GM19438 (cell line): ENCODE measurements at regions not wholly inside any gene's neighbourhood (a gene's known extent, or its start where the extent isn't known, plus 50 kb on each side); places are given as distances from the start of the nearest gene placed in this dataset.

Source experiments
- ATAC-seq: cut with Tn5 transposase; IDR thresholded peaks from one replicate; pipeline ENCODE4 v1.9.1; 2021; ENCODE audit warnings: low read depth; ENCODE audit not compliant: unreplicated experiment

DNA sequence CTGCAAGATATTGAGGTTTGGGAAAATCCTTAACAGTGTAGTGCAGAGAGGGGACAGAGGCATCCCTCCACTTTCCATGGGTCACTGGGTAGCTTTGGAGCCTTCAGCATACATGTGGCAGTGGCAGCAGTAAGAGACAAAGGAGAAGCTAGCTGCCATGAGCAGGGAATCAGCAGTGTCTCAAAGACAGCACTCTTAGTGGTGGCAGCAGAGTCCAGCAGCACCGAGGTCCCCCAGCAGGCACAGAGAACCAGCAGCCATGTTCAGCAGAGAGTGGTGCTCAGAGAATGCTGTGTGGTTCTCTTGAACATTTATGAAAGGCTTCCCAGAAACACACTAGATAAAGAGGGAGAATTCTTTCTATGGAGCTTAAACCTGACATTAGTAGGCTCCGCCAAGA lies 308.5 kb downstream of the CENPC start:
- no peak for ATAC-seq

DNA sequence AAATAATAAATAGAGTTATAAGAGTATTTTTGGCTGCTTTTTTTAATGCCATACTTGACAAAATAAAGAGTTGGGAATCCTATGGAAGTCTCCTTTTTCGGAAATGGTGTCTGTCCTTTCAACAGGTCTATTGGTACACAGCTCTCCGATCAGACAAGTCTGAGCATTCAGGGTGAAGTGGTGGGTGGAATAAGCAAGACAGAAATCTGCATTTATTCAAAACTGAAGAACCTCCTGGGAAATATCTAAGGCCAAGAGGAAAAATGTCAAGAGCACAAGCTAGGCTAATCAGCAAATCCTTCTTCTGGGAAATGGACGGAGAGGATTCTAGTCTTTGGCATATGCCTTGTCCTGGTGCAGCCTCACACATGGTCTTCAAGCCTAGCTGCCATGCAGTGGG lies 309.0 kb downstream of the CENPC start:
- no peak for ATAC-seq

- ATAC-seq, result no peak
Observed at GRCh38 chr4:67234296-67234695, 311.0 kb downstream of the CENPC start.

- ATAC-seq, result no peak
Observed at GRCh38 chr4:67229148-67229547, 316.2 kb downstream of the CENPC start.

DNA sequence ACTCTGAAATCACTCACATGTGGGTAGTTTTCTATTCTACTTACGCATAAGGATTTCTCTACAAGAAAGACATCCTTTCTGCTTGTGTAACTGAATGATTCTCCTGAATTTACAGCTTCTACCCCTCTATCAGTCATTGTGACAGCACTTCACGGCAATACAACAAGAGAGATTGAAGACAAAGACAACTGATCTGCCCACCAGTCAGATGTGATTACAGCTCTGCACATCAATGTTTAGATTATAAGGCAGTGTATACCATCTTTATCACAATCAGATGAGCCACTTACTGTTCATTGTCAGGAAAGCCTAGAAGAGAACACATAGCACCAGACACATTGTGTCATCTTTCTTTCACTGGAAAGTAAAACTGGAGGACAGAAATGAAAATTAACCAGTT lies 324.4 kb downstream of the CENPC start:
- ATAC-seq, result no peak

GRCh38 chr4:67218883-67219282 lies 326.4 kb downstream of the CENPC start:
- no peak for ATAC-seq

- ATAC-seq, result no peak
Observed at GRCh38 chr4:67207941-67208441, 337.3 kb downstream of the CENPC start.

DNA sequence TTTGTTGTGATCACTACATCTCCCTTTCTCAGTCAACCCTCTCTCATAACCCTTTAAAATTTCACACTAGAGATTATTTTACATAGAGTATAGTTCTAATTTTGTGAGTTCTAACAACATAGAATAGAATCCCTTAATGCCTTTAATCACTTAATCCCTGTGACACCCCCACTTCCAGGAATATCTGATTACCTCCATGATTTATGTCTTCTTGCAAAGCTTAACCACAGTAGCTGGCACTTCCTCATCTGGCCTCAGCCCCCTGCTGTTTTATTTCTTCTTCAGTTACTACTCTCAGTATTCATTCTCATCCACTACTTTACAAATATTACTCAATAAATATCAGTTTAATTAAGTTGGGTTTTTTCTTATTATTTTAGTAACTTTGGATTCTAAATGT lies 340.9 kb downstream of the CENPC start:
- ATAC-seq, result no peak

GRCh38 chr4:67201334-67201733 lies 344.0 kb downstream of the CENPC start:
- ATAC-seq, result no peak

- ATAC-seq, result no peak
Observed at GRCh38 chr4:67198727-67199126, 346.6 kb downstream of the CENPC start.

GRCh38 chr4:67167849-67168248 lies 377.5 kb downstream of the CENPC start:
- no peak for ATAC-seq

- ATAC-seq, result no peak
Observed at GRCh38 chr4:67162690-67163089, 382.6 kb downstream of the CENPC start.

- no peak for ATAC-seq
Observed at GRCh38 chr4:67161311-67161710, 384.0 kb downstream of the CENPC start.

DNA sequence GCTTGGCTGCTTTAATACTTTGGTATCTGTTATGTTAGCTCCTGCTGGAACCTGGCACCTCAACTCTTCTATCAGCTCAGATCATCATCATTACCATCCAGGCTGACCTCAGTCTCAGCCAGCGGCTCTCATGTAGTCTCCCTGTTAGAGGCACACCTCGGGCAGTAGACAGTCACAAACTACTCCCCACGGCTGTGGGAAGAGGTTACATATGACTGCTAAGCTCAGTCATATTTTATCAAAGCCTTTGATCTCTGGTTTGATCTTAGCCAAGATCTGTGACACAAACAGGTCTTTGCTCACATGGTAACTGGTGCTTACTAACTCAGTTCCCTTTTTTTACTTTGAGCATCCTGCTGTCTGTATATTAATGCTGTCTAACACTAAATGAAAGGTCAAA lies 384.9 kb downstream of the CENPC start:
- ATAC-seq, result no peak

DNA sequence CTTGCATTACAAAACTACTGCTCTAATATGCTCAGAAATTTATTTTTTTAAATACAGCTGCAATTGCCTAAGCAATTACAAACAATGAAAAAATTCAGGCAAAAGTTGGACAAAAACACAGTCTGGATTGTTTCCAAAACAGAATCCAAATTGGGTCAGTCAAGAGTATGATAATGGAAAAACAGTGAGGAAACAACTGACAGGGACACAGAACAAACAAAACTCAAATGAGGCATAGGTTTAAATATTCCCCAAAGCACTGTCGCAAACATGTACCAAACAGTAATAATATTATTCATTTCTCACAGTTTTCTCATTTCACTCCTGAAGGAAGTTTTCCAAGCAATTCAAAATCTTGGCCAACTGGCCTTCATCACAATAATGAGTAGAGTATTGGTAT lies 386.6 kb downstream of the CENPC start:
- no peak for ATAC-seq

DNA sequence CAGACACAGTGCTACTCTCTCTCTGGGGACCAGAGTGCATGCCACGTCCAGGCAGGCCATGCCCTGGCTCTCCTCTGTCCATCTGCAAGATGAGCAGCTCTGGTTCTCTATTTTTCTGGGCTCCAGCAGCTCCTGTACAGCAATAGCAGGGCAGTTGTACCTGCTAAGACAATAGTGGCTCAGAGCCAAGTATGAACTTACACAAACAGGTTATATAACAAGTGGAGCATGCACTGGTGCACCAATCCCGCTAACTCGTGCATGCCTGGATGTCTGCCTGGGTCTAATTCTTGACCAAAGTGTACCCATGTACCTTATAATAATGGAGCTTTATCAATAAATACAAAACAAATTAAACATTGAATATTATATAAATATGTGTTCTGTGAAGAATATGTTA lies 392.3 kb downstream of the CENPC start:
- ATAC-seq, result no peak

GRCh38 chr4:67151376-67152343 lies 393.6 kb downstream of the CENPC start:
- no peak for ATAC-seq

DNA sequence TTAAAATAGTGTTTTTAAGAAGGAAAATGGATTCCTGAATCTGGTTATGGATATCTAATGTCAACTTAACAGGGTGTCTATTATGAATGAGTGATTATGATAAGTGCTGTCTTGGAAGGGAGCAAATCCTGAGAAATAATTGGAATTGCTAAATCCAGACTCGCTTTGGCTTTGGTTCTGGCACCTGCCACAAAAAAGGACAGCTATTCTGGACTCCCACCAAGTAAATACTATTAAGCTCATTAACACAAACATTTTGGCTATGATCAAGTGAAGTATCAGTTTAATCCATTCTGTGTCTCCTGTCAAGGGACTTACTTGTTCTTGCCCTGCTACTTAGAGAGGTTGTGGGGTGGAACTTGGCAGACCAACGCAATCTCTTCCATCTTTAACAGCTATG lies 403.7 kb downstream of the CENPC start:
- ATAC-seq, result no peak

DNA sequence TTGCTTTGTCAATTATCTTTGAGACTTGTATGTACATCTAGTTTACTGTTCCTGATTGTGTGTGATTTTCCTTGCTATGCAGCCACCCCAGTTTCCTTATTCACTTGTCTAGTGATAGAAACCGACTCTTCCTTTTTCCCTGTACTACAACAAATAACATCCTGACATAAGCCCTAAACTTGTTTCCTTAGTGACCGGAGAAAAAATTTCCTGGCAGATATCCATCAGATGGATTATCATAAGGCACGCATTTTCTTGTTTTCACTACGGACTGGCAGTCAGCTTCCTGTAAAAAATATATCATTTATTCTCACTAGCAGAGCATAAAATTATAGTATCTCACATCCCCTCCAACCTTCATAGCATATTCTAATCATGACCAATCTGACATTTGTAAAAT lies 410.7 kb downstream of the CENPC start:
- ATAC-seq, result no peak

- no peak for ATAC-seq
Observed at GRCh38 chr4:67133162-67133561, 412.1 kb downstream of the CENPC start.

DNA sequence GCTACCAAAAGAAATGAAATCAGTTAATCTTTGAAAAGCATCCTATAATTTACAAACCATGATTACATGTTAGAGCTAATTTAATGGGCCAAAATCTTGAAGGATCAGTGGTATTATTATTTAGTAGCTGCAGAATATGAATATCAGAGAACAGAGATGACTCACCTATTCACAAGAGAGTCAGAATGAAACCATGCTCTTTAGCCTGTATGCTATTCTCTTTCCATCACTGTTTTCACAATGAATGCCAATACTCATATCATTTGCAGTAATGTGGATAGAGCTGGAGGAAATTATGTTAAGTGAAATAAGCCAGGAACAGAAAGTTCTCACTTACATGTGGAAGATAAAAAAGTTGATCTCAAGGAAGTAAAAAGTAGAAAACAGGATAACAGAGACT lies 414.1 kb downstream of the CENPC start:
- ATAC-seq, result peak; percentile 60

DNA sequence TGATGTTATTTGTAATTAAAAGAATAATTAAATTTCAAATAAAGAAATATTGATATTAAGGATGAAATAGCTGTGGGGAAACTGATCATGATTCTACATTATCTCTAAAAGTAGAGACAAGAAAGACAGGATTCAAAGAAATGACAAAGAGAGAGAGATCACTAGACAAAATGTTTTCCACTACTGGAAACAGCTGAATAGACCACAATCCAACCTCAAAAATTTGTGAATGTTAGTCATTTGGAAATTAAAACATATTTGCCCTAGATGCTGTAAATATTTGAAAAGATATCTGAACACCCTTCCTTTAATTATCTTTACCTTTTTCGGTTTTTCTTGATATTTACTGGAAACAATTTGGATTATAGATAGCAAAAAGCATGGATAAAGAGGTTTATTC lies 414.9 kb downstream of the CENPC start:
- no peak for ATAC-seq
